ENCODE measurements at regions not wholly inside any gene's neighbourhood (a gene's known extent, or its start where the extent isn't known, plus 50 kb on each side); places are given as distances from the start of the nearest gene placed in this dataset.

- H3K36me3 Mint-ChIP-seq = no peaks in the 10 kb centered on the region
- peaks cover 0 to 2% (median 0%) of the 10 kb centered on the region in 6 donors for H3K9me3 Mint-ChIP-seq
- H3K27ac Mint-ChIP-seq = no peak overlapping the region
- no peaks in the 10 kb centered on the region for H3K4me1 Mint-ChIP-seq
- no peak for DNase-seq
- no peak overlapping the region for H3K4me3 Mint-ChIP-seq
- H3K27me3 Mint-ChIP-seq (ENCODE audit: low read depth in 3 of 3) = peaks cover 1 to 10% (median 5%) of the 10 kb centered on the region in 3 donors
Measured at GRCh38 chr2:217258170-217258569, 398.3 kb upstream of the TNP1 start.

- Mint-ChIP-seq H3K4me3 (no peak overlapping the region), H3K9me3 (peaks cover 0 to 2% (median 0%) of the 10 kb centered on the region in 6 donors), H3K4me1 (no peaks in the 10 kb centered on the region), H3K36me3 (no peaks in the 10 kb centered on the region), H3K27me3 (ENCODE audit: low read depth in 3 of 3) (peaks cover 0 to 7% (median 5%) of the 10 kb centered on the region in 3 donors), H3K27ac (no peak overlapping the region)
- DNase-seq = no peak
Measured at GRCh38 chr2:217256251-217256650, 396.4 kb upstream of the TNP1 start.

DNA sequence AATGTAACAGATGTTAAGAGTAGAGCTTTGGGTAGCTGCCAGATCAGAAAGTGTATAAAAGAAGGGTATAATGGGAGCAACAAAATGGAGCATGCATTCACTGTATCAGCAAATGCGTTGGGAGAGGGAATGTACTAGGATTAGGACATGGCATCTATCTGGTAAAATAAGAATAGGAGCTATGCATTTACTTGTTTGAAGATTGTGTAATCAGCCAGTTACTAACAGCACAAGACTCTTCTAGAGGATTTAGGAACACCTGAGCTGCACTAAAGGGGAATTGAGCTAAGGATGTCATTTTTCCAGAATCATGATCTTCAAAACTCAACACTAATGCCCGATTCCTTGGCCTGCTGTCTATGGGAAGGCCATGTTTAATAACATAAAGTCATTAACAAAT, 394.2 kb upstream of the TNP1 start:
- Mint-ChIP-seq H3K27me3 (ENCODE audit: low read depth in 3 of 3) (peaks cover 0 to 7% (median 5%) of the 10 kb centered on the region in 3 donors), H3K4me3 (no peak overlapping the region), H3K36me3 (no peaks in the 10 kb centered on the region), H3K9me3 (no peaks in the 10 kb centered on the region), H3K27ac (no peak overlapping the region), H3K4me1 (no peaks in the 10 kb centered on the region)
- no peak for DNase-seq

- no peak for DNase-seq
- Mint-ChIP-seq H3K27me3 (ENCODE audit: low read depth in 3 of 3) (peaks cover 0 to 8% (median 3%) of the 10 kb centered on the region in 3 donors), H3K4me3 (no peak overlapping the region), H3K4me1 (no peaks in the 10 kb centered on the region), H3K27ac (no peak overlapping the region), H3K36me3 (no peaks in the 10 kb centered on the region), H3K9me3 (no peaks in the 10 kb centered on the region)
Measured at GRCh38 chr2:217252181-217252580, 392.3 kb upstream of the TNP1 start.

DNA sequence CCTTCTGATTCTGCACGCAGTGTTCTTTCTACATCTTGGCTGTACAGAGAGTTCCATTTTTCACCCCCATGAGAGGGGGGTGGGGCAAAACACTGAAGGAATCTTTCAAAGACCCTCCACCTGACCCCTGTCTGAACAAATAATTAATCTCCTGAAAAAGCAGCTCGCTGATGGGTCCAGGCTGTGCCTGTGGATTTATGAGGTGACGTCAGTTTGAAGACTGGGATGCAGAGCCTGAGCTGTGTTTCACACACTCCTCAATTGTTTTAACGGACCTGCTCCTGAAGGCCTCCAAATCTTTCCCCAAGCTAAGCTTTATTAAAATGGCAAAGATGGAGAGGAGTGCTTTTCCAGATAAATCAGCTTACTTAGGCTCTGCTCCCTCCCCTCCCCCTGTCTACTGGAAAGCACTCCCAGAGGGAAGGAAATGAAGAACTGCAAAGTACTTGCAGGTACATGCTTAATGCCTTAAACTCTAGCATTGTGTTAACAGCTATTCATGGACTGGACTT, 390.2 kb upstream of the TNP1 start:
- no peaks in the 10 kb centered on the region for H3K36me3 Mint-ChIP-seq
- H3K9me3 Mint-ChIP-seq = no peaks in the 10 kb centered on the region

DNA sequence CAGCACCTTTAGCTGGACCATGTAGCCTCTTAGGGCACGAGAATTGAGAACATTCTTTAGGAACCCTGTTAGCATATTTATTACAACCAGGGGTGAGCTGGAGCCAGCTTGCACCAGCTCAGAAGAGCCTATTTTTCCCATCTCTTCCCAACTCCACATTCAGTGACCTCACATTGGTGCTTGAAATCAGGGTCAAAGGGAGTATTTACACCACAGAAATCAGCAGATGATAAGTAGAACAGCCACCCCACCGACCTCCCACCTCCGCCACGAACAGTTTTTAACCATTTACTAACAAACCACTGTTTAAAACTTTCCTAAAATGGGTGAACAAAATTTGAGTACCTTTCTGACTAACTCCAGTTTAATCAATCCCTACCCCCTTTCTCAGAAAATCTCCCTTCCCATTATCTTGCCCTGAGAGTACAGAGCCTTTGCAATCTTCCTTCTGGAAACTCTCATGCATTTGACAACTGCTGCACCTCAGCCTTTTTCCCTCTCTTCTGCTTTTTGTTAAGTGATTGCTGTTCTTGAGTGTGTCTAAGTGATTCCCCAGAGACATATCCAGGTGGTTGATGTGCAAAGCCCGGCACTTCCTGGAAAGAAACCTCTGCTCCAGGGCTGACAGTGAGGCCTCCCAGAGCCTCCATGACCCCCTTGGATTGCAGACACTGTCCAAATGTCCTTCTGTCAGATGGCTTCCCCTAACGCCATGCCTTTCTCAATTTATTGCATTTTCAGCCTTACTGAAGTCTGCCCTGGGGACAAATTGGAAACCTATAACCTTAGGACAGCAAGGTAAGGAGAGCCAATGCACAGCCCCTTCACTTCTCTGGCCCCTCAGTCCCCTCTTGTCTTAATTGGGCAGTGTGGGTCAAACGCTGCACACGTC, 389.5 kb upstream of the TNP1 start:
- H3K27ac Mint-ChIP-seq = no peak overlapping the region
- DNase-seq = no peak
- H3K36me3 Mint-ChIP-seq = no peaks in the 10 kb centered on the region
- no peaks in the 10 kb centered on the region for H3K9me3 Mint-ChIP-seq
- no peak overlapping the region for H3K4me3 Mint-ChIP-seq
- no peaks in the 10 kb centered on the region for H3K4me1 Mint-ChIP-seq
- H3K27me3 Mint-ChIP-seq (ENCODE audit: low read depth in 3 of 3) = peaks cover 0 to 11% (median 5%) of the 10 kb centered on the region in 3 donors

More for the DNA sequence above, 390.2 kb upstream of the TNP1 start:
- Mint-ChIP-seq H3K27ac (no peak overlapping the region), H3K4me1 (no peaks in the 10 kb centered on the region), H3K4me3 (no peak overlapping the region), H3K27me3 (ENCODE audit: low read depth in 3 of 3) (peaks cover 0 to 11% (median 5%) of the 10 kb centered on the region in 3 donors)
- DNase-seq = no peak

DNA sequence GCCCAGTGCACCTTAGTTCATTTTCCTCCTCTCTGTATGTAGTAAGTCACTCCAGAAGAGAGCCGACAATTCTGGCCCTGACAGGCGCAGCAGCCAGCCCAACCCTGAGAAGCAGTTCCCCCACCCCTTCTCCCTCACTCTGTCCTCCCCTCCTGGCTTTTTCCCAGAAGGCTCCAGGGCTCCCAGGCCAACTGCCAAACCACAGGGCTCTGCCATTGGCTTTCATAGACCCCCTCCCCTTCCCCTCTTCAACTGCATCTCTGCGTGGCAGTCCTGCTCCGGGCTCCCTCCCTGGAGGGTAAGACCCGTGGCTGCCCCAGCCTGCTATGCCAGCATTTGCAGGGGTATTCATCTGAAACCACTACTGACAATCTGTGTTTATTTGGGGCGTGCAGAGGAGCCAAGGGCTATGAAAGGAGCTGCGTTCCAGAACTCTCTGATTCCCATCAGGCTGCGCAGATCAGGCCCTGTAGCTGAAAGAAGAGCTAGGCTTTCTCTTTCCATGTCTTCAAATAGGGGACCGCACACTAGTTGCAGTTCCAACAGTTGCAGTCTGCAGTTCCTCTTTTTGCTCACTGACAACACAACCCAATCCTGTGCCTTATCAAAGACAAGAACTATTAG, 388.6 kb upstream of the TNP1 start:
- no peaks in the 10 kb centered on the region for H3K9me3 Mint-ChIP-seq
- no peaks in the 10 kb centered on the region for H3K4me1 Mint-ChIP-seq
- no peak for DNase-seq
- H3K27me3 Mint-ChIP-seq (ENCODE audit: low read depth in 3 of 3) = peaks cover 1 to 7% (median 3%) of the 10 kb centered on the region in 3 donors
- no peak overlapping the region for H3K4me3 Mint-ChIP-seq
- no peak overlapping the region for H3K27ac Mint-ChIP-seq
- no peaks in the 10 kb centered on the region for H3K36me3 Mint-ChIP-seq

DNA sequence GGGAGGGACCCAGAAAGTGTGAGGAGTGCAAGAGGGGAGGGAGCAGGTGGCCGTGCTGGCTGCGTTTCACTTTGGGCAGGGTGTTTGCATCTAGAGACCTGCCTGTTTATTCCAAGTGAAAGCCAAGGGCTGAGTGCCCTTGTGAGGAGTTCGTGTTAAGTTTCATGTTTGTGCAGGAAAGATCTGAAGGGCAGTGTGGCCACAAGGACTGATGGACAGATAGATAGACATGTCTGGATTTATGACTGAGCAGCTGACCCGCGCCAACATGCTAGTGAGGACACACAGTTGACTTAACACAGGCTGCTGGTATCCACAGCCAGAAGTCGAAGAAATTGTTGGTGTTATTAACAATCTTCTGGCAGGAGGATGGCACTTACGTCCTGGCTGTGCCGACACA, 387.6 kb upstream of the TNP1 start:
- no peak overlapping the region for H3K4me3 Mint-ChIP-seq
- no peaks in the 10 kb centered on the region for H3K9me3 Mint-ChIP-seq
- H3K4me1 Mint-ChIP-seq = no peaks in the 10 kb centered on the region
- no peak for DNase-seq
- H3K36me3 Mint-ChIP-seq = no peaks in the 10 kb centered on the region
- H3K27me3 Mint-ChIP-seq (ENCODE audit: low read depth in 3 of 3) = peaks cover 2 to 7% (median 3%) of the 10 kb centered on the region in 3 donors
- H3K27ac Mint-ChIP-seq = no peak overlapping the region

DNA sequence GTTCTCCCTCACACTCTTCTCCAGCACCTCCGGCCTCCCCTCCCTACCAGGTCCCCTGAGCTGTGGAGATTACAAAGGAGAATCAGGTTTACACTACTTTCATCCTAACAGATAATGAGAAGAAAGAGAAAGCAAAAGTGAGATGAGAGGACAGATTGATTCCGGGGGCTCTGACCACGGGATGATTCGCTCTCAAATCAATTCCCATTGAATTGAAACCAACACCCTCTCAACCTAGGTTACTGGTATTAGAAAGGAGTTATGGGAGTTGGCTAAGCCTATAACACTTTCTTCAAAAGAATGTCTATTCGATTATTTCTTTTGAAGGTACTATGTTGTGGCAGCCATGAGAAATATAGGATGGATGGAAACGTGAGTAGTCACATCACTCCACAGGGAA, 386.2 kb upstream of the TNP1 start:
- no peak for DNase-seq
- Mint-ChIP-seq H3K4me3 (peak overlapping the region in 1 of 5 donors; percentile 33), H3K36me3 (no peaks in the 10 kb centered on the region), H3K27me3 (ENCODE audit: low read depth in 3 of 3) (peaks cover 2 to 7% (median 2%) of the 10 kb centered on the region in 3 donors), H3K27ac (no peak overlapping the region), H3K4me1 (no peaks in the 10 kb centered on the region), H3K9me3 (no peaks in the 10 kb centered on the region)

GRCh38 chr2:217244815-217245214, 385.0 kb upstream of the TNP1 start:
- Mint-ChIP-seq H3K4me3 (no peak overlapping the region), H3K4me1 (no peaks in the 10 kb centered on the region), H3K27ac (no peak overlapping the region), H3K36me3 (no peaks in the 10 kb centered on the region), H3K9me3 (no peaks in the 10 kb centered on the region), H3K27me3 (ENCODE audit: low read depth in 3 of 3) (peaks cover 2 to 7% (median 2%) of the 10 kb centered on the region in 3 donors)
- no peak for DNase-seq

- Mint-ChIP-seq H3K27me3 (ENCODE audit: low read depth in 3 of 3) (peaks cover 2 to 8% (median 4%) of the 10 kb centered on the region in 3 donors), H3K36me3 (no peaks in the 10 kb centered on the region), H3K9me3 (peaks cover 0 to 4% (median 0%) of the 10 kb centered on the region in 6 donors), H3K4me3 (no peak overlapping the region), H3K27ac (no peak overlapping the region), H3K4me1 (no peaks in the 10 kb centered on the region)
- DNase-seq = no peak
Measured at GRCh38 chr2:217242947-217243346, 383.1 kb upstream of the TNP1 start.

GRCh38 chr2:217231724-217232123, 371.9 kb upstream of the TNP1 start:
- DNase-seq = no peak
- Mint-ChIP-seq H3K27me3 (ENCODE audit: low read depth in 3 of 3) (peaks cover 2 to 7% (median 6%) of the 10 kb centered on the region in 3 donors), H3K4me1 (no peaks in the 10 kb centered on the region), H3K4me3 (no peak overlapping the region), H3K36me3 (peaks cover 0 to 3% (median 0%) of the 10 kb centered on the region in 3 donors), H3K27ac (no peak overlapping the region), H3K9me3 (peaks cover 0 to 7% (median 2%) of the 10 kb centered on the region in 6 donors)

GRCh38 chr2:217231212-217231611, 371.3 kb upstream of the TNP1 start:
- Mint-ChIP-seq H3K4me3 (no peak overlapping the region), H3K9me3 (peaks cover 0 to 7% (median 0%) of the 10 kb centered on the region in 6 donors), H3K36me3 (peaks cover 0 to 3% (median 0%) of the 10 kb centered on the region in 3 donors), H3K4me1 (no peaks in the 10 kb centered on the region), H3K27ac (no peak overlapping the region), H3K27me3 (ENCODE audit: low read depth in 3 of 3) (peaks cover 2 to 7% (median 4%) of the 10 kb centered on the region in 3 donors)
- no peak for DNase-seq

- Mint-ChIP-seq H3K36me3 (peaks cover 0 to 6% (median 0%) of the 10 kb centered on the region in 3 donors), H3K27me3 (ENCODE audit: low read depth in 3 of 3) (peaks cover 0 to 7% (median 6%) of the 10 kb centered on the region in 3 donors), H3K4me3 (no peak overlapping the region), H3K27ac (no peak overlapping the region), H3K9me3 (peaks cover 0 to 4% (median 0%) of the 10 kb centered on the region in 6 donors), H3K4me1 (peaks cover under 1 to 3% of the 10 kb centered on the region in 2 donors)
- DNase-seq = no peak
Measured at GRCh38 chr2:217228732-217229131, 368.9 kb upstream of the TNP1 start.
